Renal cortical epithelial cell (primary cell): ENCODE measurements at regions not wholly inside any gene's neighbourhood (a gene's known extent, or its start where the extent isn't known, plus 50 kb on each side); places are given as distances from the start of the nearest gene placed in this dataset.

Source experiments
- DNase-seq: peaks from one replicate; pipeline ENCODE4 v3.0.0-alpha.2; 2011; ENCODE audit warnings: low read depth

DNA sequence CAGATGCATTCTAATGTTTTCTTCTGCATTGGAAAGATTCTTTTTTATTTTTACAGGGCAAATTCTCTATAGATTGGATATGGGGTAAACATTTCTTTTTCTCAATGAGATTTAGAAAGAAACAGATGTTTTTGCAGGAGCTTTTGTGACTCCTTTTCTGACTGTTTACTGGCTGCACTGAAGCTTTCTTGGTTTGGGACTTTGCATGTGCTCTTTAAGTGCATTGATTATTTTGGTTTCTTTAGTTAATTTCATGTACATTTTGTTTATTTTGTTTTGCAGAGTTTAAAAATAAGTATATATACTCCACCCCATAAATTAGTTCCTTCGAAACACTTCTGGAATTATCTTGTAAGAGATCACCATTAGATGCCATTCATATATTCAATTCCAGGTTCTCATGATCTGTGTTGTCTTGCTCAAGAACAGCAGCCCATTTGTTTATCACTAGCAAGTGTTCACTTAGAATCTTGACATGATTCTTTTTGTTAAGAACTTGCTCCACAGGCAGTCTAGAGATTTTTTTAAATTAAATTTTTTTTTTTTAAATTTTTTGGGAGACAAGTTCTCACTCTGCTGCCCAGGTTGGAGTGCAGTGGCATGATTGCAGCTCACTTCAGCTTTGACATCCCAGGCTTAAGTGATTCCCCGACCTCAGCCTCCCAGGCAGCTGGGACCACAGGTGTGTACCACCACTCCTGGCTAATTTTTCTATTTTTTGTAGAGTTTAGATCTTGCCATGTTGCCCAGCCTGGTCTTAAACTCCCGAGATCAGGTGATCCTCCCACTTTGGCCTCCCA lies 233.7 kb downstream of the MYCN start:
- DNase-seq = no peak

DNA sequence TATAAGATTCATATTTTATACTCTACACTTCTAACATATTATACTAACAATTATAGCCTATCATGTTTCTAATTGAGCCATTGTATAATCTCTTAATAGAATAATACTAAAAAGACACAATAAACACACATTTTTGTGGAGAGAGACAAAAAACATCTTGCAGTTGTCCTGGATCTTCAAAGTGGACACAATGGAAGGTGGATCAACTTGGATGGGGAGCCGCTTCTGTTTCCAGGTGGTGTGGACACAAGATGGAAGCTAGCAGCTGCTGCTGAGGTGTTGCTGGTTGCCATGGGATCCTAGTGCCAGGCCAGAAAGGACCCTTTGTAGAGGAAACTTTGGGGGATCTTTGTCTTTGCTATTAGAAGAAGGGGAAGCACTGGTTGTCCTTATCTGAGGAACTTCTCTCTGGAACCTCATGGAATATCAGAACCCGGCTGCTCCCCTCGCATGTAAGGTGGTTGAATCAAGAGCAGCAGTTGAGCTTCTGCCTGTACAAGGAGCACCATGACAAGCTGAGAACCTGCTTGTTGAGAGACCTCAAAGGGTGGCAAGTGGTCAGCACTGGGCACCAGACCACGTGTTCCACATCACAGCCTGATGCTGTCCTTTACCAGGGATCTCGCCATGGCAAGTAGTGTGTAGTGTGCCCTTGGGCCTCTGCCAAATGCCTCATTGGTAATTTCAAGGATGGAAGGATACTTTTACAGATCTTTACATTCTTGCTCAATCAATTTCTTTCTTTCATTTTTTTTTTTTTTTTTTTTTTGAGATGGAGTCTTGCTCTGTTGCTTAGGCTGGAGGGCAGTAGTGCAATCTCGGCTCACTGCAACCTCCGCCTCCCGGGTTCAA lies 232.2 kb downstream of the MYCN start:
- DNase-seq = no peak

DNA sequence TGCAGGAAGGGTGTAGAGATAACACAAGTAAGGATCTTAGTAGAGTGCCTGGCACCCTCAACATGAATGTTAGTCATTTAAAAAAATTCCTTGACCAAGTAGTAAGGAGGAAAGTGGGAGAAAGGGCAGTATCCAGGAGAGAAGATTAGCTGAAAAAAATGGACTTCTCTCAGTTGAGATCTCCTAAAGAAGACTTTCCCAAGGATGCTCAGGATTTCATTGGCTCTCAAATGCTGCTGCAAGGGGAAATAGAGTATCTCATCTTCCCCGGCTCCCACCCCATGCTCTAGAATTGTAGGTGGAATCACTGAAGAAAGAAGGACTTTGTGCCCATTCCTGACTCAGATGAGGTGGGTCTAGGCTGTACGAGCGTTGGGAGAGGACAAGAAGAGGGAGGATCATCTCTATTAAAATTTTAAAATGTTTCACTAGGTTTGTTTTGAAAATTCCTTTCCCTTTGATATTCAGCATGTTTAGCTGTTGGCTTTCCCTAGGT lies 231.1 kb downstream of the MYCN start:
- DNase-seq = no peak

DNA sequence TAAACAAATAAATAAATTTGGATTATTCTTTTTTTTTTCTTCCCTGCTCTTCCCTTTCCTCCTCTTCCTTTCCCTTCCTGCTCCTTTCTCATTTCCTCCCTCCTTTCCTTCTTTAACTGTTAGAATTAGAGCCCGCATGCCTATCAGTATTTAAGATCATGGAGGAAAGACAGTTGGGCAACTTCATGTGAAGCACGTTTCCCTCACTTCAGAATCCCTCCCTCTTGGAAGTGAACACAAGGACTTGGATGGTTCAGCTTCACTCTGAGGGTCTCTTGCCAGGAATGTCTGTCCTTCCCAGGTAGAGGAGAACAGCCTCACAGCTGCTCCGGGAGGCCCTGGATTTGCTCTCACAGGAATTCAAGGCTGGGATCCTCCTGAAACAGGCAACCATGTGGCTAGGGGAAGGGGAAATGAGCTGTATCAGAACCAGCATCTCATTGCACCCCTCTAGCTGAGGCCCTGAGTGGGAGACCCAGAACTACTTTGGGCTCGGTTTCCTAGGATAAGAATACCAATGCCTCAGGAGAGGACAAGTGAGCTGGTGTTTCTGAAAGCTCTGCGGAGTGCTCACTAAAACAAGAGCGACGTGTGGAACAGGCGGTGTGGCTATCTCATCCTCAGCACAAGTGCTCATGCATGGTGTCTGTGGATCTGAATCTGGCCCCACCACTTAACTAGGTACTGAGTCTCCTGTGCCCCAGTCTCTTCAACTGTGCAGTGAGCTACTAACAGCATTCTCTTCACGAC lies 230.5 kb downstream of the MYCN start:
- no peak for DNase-seq

DNA sequence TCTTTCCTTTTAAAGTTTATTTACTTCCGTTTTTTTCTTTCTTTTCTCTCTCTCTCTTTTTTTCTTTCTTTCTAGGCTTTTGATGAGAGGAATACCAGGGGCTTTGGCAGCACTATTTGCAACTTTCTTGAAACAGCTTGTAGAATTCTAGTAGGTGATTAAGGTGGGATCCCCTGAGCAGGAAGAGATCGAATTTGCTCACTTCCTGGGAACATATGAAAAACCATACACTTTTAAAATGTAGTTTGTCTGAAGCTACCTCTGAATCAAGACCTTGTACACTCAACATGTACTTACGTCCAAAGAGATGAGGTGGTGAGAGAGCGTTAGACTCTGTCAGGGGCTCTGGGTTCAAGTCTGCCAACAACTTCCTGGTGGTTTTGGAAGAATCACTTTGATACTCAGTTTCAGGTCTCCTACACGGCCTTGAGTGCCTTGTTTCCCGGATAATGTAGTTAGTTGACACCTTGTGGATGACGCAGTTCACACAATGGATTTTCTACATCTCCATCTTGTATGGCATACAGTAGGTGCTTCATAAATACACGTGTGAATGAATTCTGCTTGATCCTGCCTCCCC lies 229.1 kb downstream of the MYCN start:
- DNase-seq = no peak

DNA sequence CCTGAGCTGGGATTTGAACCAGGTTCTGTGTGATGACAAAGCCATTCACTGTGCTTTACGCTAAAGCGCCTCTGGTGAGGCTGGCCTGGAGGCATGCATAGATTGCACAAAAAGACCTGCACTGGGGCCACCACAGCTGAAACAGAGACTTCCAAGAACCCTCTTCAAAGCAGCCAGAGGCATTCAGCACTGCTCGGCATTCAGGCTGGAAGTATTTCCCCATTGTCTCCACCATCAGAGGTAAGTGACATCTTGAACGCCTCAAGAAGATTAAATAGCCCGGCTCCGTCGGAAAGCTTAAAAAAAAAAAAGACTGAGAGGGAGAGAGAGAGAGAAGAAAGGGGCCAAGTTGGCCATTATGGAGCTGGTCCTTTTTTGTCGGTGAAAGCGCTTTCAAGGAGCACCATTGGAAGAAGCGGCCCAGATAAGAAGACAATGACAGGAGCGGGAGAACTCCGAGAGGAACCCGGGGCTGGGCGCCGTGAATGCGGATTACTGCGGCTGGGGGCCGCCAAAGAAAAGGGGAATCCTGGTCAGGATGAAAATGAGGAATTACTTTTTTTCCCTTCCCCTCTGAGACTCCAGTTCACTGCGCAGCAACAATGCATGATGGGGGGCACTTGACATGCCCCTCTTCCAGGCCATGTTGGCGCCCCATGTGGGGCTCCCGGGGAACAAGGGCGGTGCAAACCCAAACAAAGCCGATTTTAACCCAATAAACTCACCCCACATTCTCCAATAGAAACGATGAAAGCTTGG lies 228.3 kb downstream of the MYCN start:
- DNase-seq = no peak

DNA sequence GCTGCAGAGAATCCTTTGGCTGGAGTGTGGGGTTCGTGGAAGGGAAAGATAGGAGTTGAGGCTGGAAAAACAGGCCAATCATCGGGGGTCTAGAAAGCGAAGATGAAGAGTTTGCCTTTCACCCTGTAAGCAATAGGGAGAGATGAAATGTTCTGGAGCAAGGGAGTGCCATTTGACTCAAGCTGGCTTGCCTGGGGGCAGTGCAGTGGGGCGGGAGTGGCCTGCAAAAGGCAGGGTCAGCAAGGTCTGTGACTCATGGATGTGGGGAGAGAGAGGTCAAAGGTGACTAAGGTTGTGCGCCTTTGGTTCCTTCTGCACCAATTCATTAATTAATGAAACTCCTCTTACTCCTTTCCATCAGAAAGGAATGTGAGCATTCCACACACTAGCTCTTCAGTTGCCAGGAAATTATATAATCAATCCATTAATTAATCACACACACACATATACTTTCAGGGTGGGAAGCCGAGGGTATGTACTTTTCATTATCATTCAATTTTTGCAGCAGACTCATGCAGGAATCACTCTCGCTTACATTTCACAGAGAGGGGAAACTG lies 227.6 kb downstream of the MYCN start:
- no peak for DNase-seq

DNA sequence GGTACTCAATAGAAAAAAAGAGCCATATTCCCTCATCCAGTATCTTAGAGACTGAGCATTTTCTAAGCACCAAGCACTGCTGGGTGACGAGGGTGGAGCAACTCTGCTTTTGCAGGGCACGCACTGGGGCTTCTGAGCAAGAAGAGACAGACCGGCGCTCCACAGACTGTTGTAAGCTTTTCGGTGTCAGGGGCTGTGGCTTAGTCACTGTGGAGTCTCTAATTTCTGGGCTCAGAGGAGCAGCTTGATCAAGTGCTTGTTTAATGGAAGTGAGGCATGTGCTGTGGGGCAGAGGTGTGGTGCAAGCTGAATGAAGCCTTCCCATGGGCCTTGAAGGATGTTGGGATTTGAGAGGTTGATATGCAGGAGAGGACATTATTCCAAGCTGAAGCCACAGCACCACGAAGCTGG lies 227.1 kb downstream of the MYCN start:
- DNase-seq = no peak

DNA sequence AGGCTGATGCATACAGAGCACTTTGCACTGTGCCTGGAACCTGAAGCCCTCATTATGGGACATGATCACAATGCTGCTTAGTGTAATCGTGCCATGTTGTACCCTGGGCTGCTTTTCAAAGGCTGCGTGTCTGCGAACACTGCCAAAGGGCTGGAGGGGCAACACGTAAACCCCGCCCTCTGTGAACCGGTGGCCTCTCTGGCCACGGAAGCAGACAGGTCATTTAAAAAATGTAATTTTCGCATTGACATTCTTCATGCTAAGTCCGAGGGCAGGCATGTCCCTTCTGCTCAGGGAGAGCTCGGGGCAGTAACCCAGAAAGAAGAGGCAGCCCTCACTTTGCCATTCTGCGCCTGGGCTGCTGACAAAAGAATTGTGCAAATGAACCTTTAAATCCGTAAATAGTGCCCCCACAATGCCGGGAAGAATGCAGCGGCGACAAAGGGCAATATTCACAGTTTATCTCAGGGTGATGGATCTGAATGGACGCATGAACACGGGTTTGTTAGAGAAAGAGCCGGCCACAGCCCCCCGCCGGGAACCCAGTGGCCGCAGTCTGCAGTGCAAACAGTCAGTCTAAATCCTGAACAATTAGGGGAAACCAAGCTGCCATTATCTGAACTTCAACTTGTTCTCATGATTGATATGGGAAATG lies 226.1 kb downstream of the MYCN start:
- DNase-seq = no peak

DNA sequence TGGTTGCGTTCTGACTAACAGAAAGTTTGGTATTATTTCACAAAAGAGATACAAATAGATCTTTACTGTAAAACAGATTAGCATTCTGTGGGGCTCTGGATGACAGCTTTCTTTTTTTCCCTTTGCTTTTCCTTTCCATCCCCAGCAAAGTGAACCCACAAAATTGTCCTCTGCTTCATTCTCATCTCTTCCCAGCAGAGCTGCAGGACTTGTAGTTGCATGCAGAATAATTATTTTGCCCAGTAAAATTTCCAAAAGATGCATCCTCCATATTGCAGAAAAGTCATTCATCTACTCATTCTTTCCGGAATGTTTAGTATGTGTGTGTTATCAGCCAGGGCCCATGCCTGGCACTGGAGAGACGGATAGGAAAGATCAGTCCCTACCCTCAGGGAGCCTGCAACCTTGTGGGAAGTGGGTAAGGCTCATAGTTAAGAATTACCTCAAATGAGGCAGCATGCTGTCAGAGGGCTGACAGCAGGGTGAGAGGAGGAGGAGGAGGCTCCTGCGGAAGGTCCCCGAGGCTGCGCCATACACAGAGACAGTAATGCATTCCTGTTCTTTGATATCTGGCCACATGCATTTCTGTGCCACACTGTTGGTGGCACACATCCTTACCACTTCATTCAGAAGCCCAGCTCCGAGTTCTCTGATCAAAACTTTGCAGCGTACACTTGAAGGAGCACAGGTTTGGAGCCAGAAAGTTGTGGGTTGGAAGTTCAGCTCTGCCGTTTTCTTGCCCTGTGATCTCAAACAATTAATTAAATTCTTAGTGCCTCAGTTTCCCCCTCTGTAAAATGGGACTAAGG lies 225.4 kb downstream of the MYCN start:
- DNase-seq = no peak

DNA sequence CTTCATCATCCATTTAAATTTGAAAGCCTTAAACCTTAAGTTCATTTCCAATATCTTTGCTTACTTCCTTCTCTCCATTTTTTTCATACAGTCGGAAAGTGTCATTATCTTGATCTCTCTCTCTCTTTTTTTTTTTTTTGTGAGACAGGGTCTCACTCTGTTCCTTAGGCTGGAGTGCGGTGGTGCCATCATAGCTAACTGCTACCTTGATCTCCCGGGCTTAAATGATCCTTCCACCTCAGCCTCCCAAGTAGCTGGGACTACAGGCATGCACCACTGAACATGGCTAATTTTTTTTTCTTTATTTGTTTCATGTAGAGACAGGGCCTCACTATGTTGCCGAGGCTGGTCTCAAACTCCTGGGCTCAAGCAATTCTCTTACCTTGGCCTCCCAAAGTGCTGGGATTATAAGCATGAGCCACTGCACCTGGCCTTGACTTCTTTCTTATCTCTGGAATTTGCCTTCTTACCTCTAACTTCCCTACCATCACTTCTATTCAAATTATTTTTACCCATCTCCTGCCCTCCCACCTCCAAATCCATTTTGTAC lies 222.2 kb downstream of the MYCN start:
- DNase-seq = no peak

DNA sequence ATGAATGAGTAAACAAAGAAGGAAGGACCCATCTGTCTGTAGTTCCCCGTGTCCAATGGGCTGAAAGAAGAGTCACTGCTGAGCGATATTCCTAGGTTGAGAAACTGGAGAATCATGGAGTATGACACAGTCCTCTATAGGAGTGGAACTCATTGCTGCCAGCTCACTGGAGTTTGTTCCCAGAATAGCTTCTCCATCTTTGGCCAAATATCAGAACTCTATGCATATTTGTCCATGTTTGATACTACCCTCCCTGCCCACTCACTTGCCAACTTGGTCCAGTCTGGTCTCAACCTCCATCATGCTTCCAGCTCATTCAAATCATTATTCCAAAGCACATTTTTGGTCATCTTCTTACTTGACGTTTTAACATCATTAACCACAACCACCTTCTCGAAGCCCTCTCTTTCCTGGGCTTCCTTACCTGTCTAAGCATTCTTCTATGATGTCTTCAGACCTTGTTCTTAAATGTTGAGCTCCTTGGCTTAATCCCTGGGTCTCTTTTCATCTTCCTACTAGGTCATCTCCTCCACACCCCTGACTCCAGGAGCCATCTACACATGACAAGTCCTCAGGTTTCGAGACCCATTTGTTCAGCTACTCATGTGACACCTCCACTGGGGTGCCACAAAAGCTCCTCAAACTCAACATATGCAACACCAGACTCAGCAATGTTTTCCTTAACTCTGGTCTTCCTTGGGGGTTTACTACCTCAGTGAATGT lies 221.6 kb downstream of the MYCN start:
- DNase-seq = no peak

DNA sequence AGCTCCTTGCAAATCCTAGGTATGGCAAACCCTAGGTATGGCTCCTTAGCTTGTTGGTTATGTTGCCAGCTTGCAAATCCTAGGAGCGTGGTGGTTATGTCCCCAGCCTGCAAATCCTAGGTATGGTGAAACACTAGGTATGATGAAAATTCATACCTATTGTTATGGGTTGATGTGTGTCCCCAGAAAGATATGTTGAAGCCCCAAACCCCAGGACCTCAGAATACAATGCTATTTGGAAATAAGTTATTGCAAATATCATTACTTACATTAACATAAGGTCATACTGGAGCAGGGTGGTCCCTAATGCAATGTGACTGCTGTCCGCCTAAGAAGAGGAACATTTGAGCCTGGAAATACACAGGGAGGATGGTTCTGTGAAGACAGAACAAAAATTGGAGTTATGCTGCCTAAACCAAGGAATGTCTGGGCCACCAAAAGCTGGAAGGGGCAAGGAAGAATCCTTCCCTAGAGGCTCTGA lies 220.8 kb downstream of the MYCN start:
- DNase-seq = no peak

DNA sequence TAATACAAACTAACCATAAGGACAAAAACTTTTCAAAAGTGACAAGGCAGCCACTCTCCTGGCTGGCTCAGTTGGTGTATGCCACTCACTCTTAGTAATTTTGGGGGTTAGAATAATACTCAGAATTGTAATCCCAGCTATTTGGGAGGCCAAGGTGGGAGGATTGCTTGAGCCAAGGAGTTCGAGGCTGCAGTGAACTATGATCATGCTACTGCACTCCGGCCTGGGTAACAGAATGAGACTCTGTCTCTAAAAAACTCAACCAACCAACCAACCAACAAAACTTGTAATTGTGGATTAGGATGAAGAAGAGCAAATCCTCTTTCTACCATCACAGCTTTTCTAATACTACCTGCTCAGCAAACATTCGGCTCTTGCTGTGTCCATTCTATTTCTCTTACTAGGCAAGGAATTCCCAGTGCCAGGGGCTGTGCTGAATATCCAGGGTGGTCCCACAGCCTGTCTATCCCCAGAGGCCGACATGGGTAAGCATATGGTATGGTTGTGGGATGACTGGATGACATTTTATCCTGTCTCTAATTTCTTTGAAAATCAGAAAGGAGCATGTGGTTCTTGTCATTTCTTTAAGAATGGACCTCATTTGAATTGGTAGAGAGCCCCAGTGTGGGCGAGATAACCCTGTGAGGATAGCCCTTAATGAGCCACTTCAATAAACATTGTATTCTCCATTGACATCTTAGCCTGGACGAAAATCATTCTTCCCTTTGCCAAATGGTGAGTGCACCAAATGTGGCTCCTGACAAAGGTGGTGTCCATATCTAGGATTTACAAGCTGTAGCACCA lies 220.1 kb downstream of the MYCN start:
- no peak for DNase-seq

DNA sequence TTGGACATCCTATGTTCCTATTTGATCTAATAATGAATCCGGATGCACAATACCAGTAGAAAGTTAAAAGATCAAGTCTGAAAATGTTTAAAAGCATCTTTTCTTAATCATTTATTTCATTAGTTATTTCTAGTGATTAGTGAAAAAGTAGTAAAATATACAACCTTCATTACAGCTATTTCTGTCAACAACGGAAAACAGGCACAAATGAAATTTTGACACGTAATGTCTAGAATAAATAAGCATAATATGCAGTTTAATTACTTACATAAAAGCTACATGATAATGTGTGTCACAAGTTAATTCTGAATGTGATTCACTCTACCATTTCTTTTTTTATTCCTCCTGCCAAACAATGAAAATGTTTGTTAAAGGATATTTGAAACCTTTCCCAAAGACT lies 216.1 kb downstream of the MYCN start:
- DNase-seq = no peak

DNA sequence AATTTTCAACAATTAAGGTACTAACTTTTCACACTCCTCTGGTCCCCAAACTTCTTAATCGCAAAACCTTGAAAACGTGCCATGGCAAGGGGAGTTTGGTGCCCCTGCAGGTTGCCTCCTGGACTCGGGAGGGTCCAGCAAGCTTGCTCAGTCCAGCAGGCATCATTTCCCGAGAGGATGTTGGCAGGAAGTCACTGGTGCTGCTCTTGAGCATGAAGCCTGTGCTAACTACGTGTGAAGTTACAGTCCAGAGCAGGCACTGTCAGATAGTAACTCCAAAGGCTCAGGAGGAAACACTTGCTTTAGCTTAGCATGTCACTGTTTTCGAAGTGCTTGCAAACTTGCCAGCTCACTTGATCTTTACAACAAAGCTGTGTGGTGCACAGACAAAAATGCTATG lies 215.4 kb downstream of the MYCN start:
- DNase-seq = no peak

DNA sequence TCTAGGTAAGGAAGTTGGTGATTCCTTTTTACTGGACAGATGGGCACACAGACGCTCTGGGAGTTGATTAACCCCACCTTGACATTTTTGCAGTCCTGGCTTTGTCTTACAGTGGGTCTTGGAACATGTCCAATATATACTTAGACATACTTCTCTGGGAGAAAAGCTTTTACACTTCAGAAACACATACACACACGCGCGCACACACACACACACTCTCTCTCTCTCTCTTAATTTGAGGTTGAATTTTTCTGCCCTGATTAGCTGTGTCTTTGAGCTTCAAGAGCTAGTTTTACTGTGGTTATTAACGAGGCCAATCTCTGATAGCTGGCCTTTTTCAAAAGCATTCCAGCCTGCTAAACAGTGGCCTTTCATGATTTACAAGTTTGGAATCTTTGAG lies 215.0 kb downstream of the MYCN start:
- DNase-seq = no peak
